H1 (cell line): ENCODE measurements at regions not wholly inside any gene's neighbourhood (a gene's known extent, or its start where the extent isn't known, plus 50 kb on each side); places are given as distances from the start of the nearest gene placed in this dataset.

Experiments used
- CTCF ChIA-PET: fragments of 300-600 bp; sonication (Branson Sonifier 250); formaldehyde crosslinking; loops from one replicate; lab custom pipeline; 2021; ENCODE audit not compliant: partially characterized antibody; lab: Charles Lee
- POLR2A ChIA-PET: fragments of 300-600 bp; sonication (Branson Sonifier 250); formaldehyde crosslinking; loops from one replicate; lab custom pipeline; 2021; ENCODE audit warnings: inconsistent platforms; ENCODE audit not compliant: partially characterized antibody; lab: Charles Lee
- DNase-seq, 2 experiments: peaks; one replicate each; pipeline versions ENCODE4 v3.0.0 to v3.0.0-alpha.2; 2010 to 2022; ENCODE audit warnings: low spot score in 2 of 2, low read depth in 1 of 2, mixed read lengths in 1 of 2
- FAIRE-seq: peaks from 2 replicates; lab custom pipeline; 2011; peaks lifted over from hg19 to GRCh38; lab: Jason Lieb, UNC
- H2AFZ ChIP-seq: 2 replicates; pipeline ENCODE4 v1.8.1; 2012; ENCODE audit warnings: low read length, inconsistent platforms
- H2AK5ac ChIP-seq: 2 replicates; pipeline ENCODE4 v1.6.1; 2013; ENCODE audit warnings: low read depth, low read length
- H2BK120ac ChIP-seq: replicated peaks from 2 replicates; pipeline ENCODE3; 2013; ENCODE audit warnings: low read depth, low read length, inconsistent platforms
- H2BK12ac ChIP-seq: 2 replicates; pipeline ENCODE4 v1.6.1; 2013; ENCODE audit warnings: low read depth, low read length
- H2BK15ac ChIP-seq: 2 replicates; pipeline ENCODE4 v1.6.1; 2013; ENCODE audit warnings: low read length
- H2BK20ac ChIP-seq: 2 replicates; pipeline ENCODE4 v1.6.1; 2013; ENCODE audit warnings: low read length
- H2BK5ac ChIP-seq: 2 replicates; pipeline ENCODE4 v1.6.1; 2013; ENCODE audit warnings: low read depth, low read length
- H3K14ac ChIP-seq: 2 replicates; pipeline ENCODE4 v1.6.1; 2013; ENCODE audit warnings: inconsistent platforms; ENCODE audit not compliant: insufficient read length
- H3K18ac ChIP-seq: 2 replicates; pipeline ENCODE4 v1.6.1; 2013; ENCODE audit warnings: low read length; ENCODE audit errors: extremely low read depth
- H3K23ac ChIP-seq: 2 replicates; pipeline ENCODE4 v1.6.1; 2013; ENCODE audit warnings: inconsistent platforms; ENCODE audit not compliant: insufficient read length
- H3K23me2 ChIP-seq: 2 replicates; pipeline ENCODE4 v1.6.1; 2013; ENCODE audit warnings: low read depth, low read length
- H3K27ac ChIP-seq: 2 replicates; pipeline ENCODE4 v1.6.1; 2011; ENCODE audit warnings: low read depth, low read length, inconsistent platforms
- H3K27me3 ChIP-seq, 4 experiments: replicated peaks in 1 of 4; 1 replicate in 1 of 4; 2 replicates in 3 of 4; pipeline versions ENCODE4 v1.6.1 to v1.8.1; 2011 to 2013; ENCODE audit warnings: low read length in 3 of 4, mild to moderate bottlenecking in 3 of 4, inconsistent platforms in 2 of 4, mixed read lengths in 2 of 4, moderate library complexity in 1 of 4; ENCODE audit not compliant: control insufficient read depth in 3 of 4, insufficient read depth in 3 of 4; ENCODE audit errors: extremely low read depth in 1 of 4
- H3K36me3 ChIP-seq, 4 experiments: 2 replicates each; pipeline versions ENCODE4 v1.6.1 to v1.8.1; 2011 to 2013; ENCODE audit warnings: mild to moderate bottlenecking in 4 of 4, low read length in 3 of 4, moderate library complexity in 2 of 4, control low read depth in 1 of 4, inconsistent platforms in 1 of 4; ENCODE audit not compliant: insufficient read depth in 4 of 4, control insufficient read depth in 2 of 4
- H3K4ac ChIP-seq: replicated peaks from 2 replicates; pipeline ENCODE3; 2013; ENCODE audit warnings: low read length, low read depth, mixed read lengths, inconsistent platforms; ENCODE audit not compliant: insufficient read length
- H3K4me1 ChIP-seq, 4 experiments: replicated peaks in 1 of 4; 1 replicate in 1 of 4; 2 replicates in 3 of 4; pipeline versions ENCODE4 v1.6.1 to v1.8.1; 2011 to 2013; ENCODE audit warnings: low read length in 3 of 4, inconsistent platforms in 2 of 4, mixed read lengths in 1 of 4; ENCODE audit not compliant: insufficient read depth in 4 of 4, control insufficient read depth in 3 of 4
- H3K4me2 ChIP-seq, 2 experiments: 2 replicates each; pipeline versions ENCODE4 v1.6.1 to v1.8.1; 2011 to 2013; ENCODE audit warnings: low read depth in 2 of 2, low read length in 2 of 2, control low read depth in 1 of 2, inconsistent platforms in 1 of 2, mild to moderate bottlenecking in 1 of 2; ENCODE audit not compliant: insufficient read depth in 1 of 2
- H3K4me3 ChIP-seq, 4 experiments: fragments of 200-600, 300-600 bp in 1 of 4; sonication (generic), shearing (Covaris generic), sonication (Bioruptor Twin) in 1 of 4; 2 replicates each; pipeline versions ENCODE4 v1.5.1 to v1.8.1; 2011 to 2016; ENCODE audit warnings: low read length in 4 of 4, low read depth in 3 of 4, control low read depth in 2 of 4, inconsistent platforms in 2 of 4, mild to moderate bottlenecking in 2 of 4, mixed read lengths in 1 of 4, moderate library complexity in 1 of 4; ENCODE audit not compliant: insufficient read depth in 2 of 4; ENCODE audit errors: extremely low read depth in 1 of 4
- H3K56ac ChIP-seq: replicated peaks from 2 replicates; pipeline ENCODE3; 2013; ENCODE audit warnings: low read depth, mild to moderate bottlenecking, mixed read lengths, low read length, inconsistent platforms; ENCODE audit not compliant: insufficient read length
- H3K79me1 ChIP-seq: 2 replicates; pipeline ENCODE4 v1.6.1; 2013; ENCODE audit warnings: low read depth, low read length, control low read depth
- H3K79me2 ChIP-seq, 2 experiments: 2 replicates each; pipeline versions ENCODE4 v1.6.1 to v1.8.1; 2012 to 2013; ENCODE audit warnings: low read length in 2 of 2, mild to moderate bottlenecking in 2 of 2, inconsistent platforms in 1 of 2; ENCODE audit not compliant: insufficient read depth in 2 of 2, control insufficient read depth in 1 of 2
- H3K9ac ChIP-seq, 4 experiments: replicated peaks in 1 of 4; 1 replicate in 1 of 4; 2 replicates in 3 of 4; pipeline versions ENCODE4 v1.6.1 to v1.8.1; 2011 to 2013; ENCODE audit warnings: low read depth in 3 of 4, low read length in 3 of 4, control low read depth in 2 of 4, mild to moderate bottlenecking in 2 of 4, moderate library complexity in 2 of 4, inconsistent platforms in 1 of 4; ENCODE audit errors: extremely low read depth in 1 of 4
- H3K9me3 ChIP-seq, 2 experiments: 2 replicates each; pipeline versions ENCODE4 v1.6.1 to v1.8.1; 2012 to 2013; ENCODE audit warnings: mild to moderate bottlenecking in 2 of 2, moderate library complexity in 2 of 2, control low read depth in 1 of 2, inconsistent platforms in 1 of 2, low read depth in 1 of 2, low read length in 1 of 2, mixed read lengths in 1 of 2; ENCODE audit not compliant: insufficient read depth in 2 of 2
- H4K20me1 ChIP-seq, 2 experiments: replicated peaks in 1 of 2; 2 replicates each; pipeline versions ENCODE3 to v1.8.1; 2011 to 2013; ENCODE audit warnings: inconsistent platforms in 2 of 2, low read length in 2 of 2, mild to moderate bottlenecking in 1 of 2; ENCODE audit not compliant: insufficient read depth in 2 of 2, control insufficient read depth in 1 of 2
- H4K5ac ChIP-seq: 2 replicates; pipeline ENCODE4 v1.6.1; 2013; ENCODE audit warnings: low read length, low read depth, mixed read lengths, inconsistent platforms; ENCODE audit not compliant: insufficient read length
- H4K8ac ChIP-seq: 2 replicates; pipeline ENCODE4 v1.8.0; 2013; ENCODE audit warnings: mild to moderate bottlenecking, moderate library complexity, low read length, inconsistent platforms; ENCODE audit not compliant: insufficient read depth; ENCODE audit errors: extremely low read depth
- H4K91ac ChIP-seq: replicated peaks from 2 replicates; pipeline ENCODE3; 2013; ENCODE audit warnings: low read length, mixed read lengths, inconsistent platforms; ENCODE audit not compliant: insufficient read length
- CBX5 ChIP-seq: fragments of 300-800, 300-1000 bp; sonication (generic); IDR thresholded peaks from 2 replicates; pipeline ENCODE4 v1.7.1; 2016; ENCODE audit warnings: antibody characterized with exemption, low read length, low read depth
- EP300 ChIP-seq, 2 experiments: IDR thresholded peaks; 1 replicate in 1 of 2; 2 replicates in 1 of 2; pipeline ENCODE4 v1.6.1; 2011 to 2012; ENCODE audit warnings: low read depth in 2 of 2, low read length in 2 of 2, mild to moderate bottlenecking in 2 of 2, borderline replicate concordance in 1 of 2, inconsistent platforms in 1 of 2, moderate library complexity in 1 of 2
- EZH2 ChIP-seq: fragments of 200-600 bp; sonication (generic); IDR thresholded peaks from 2 replicates; pipeline ENCODE4 v1.7.1; 2012; ENCODE audit warnings: low read depth, mild to moderate bottlenecking, moderate library complexity, low read length, inconsistent platforms; ENCODE audit not compliant: severe bottlenecking
- FOSL1 ChIP-seq: IDR thresholded peaks from 2 replicates; pipeline ENCODE4 v1.6.1; 2011; ENCODE audit warnings: mild to moderate bottlenecking, low read depth, low read length, moderate library complexity; ENCODE audit not compliant: insufficient read depth
- HDAC6 ChIP-seq: IDR thresholded peaks from one replicate; pipeline ENCODE4 v1.7.1; 2012; ENCODE audit warnings: low read depth, mild to moderate bottlenecking, inconsistent platforms, low read length, moderate library complexity
- POU5F1 ChIP-seq: IDR thresholded peaks from 2 replicates; pipeline ENCODE4 v1.6.1; 2011; ENCODE audit warnings: low read depth, mild to moderate bottlenecking, low read length, moderate library complexity
- RBBP5 ChIP-seq: IDR thresholded peaks from 2 replicates; pipeline ENCODE4 v1.7.1; 2012; ENCODE audit warnings: low read depth, mild to moderate bottlenecking, inconsistent platforms, low read length, moderate library complexity, borderline replicate concordance
- SP1 ChIP-seq: IDR thresholded peaks from 2 replicates; pipeline ENCODE4 v1.6.1; 2011; ENCODE audit warnings: low read depth, low read length
- TBP ChIP-seq: IDR thresholded peaks from 2 replicates; pipeline ENCODE4 v1.6.1; 2011; ENCODE audit warnings: low read depth, low read length, improper control_type of control experiment
- TEAD4 ChIP-seq: IDR thresholded peaks from 2 replicates; pipeline ENCODE4 v1.6.1; 2012; ENCODE audit warnings: low read depth, low read length, inconsistent platforms, mixed read lengths
- ZNF274 ChIP-seq: IDR thresholded peaks from 2 replicates; pipeline ENCODE4 v1.7.0; 2012; ENCODE audit warnings: low read length, borderline replicate concordance; ENCODE audit errors: extremely low read depth
- WGBS, 2 experiments: shearing (Covaris generic) in 1 of 2; methylation state at CpG; one replicate each; pipeline versions ENCODE4 v1.1.6 to v1.1.7; 2013 to 2015; ENCODE audit warnings: low lambda C conversion rate in 2 of 2, mixed read lengths in 2 of 2, inconsistent platforms in 1 of 2, low coverage in 1 of 2, missing lambda C conversion rate in 1 of 2; ENCODE audit not compliant: insufficient replicate concordance in 2 of 2, insufficient coverage in 1 of 2, insufficient read length in 1 of 2; ENCODE audit errors: extremely low coverage in 1 of 2, missing lambda C conversion rate in 1 of 2; 5-methylcytosine and 5-hydroxymethylcytosine counted together
- TF ChIP-seq, protein P1 (sequence below), 3 experiments: IDR thresholded peaks; 1 replicate in 2 of 3; 2 replicates in 1 of 3; pipeline versions ENCODE4 v1.5.1 to v1.6.1; 2011; ENCODE audit warnings: low read length in 3 of 3, mild to moderate bottlenecking in 3 of 3, inconsistent platforms in 2 of 3, low read depth in 1 of 3, moderate library complexity in 1 of 3; ENCODE audit not compliant: insufficient read depth in 1 of 3; ENCODE audit errors: control extremely low read depth in 1 of 3

- Histone ChIP-seq H3K56ac (no peak overlapping the region), H3K9ac (no peak overlapping the region), H2BK5ac (no peak overlapping the region), H3K14ac (no peak overlapping the region), H4K91ac (no peak overlapping the region), H2BK15ac (no peak overlapping the region), H2AK5ac (no peak overlapping the region), H4K20me1 (no peaks in the 10 kb centered on the region), H3K23ac (no peak overlapping the region), H3K4ac (no peak overlapping the region), H4K8ac (no peak overlapping the region), H2BK120ac (no peak overlapping the region), H3K18ac (no peak overlapping the region), H3K4me3 (no peak overlapping the region), H3K9me3 (no peaks in the 10 kb centered on the region), H3K4me2 (no peak overlapping the region), H3K4me1 (no peaks in the 10 kb centered on the region), H2BK20ac (no peak overlapping the region), H3K27ac (no peak overlapping the region), H3K79me2 (no peaks in the 10 kb centered on the region), H3K23me2 (no peaks in the 10 kb centered on the region), H2BK12ac (no peak overlapping the region), H3K36me3 (no peaks in the 10 kb centered on the region), H3K27me3 (no peaks in the 10 kb centered on the region), H4K5ac (no peak overlapping the region), H3K79me1 (no peaks in the 10 kb centered on the region), H2AFZ (0 out of 2 replicates have a peak overlapping the region, but pooled peaks have one; percentile 30)
- DNase-seq = no peak
- FAIRE-seq = no peak
- ChIA-PET POLR2A (no interaction called here), CTCF (interaction anchor here (1.0 kb wide), 1 partner anchor 56 kb away, joined by 3 read pairs; no protein-coding TSS in a partner anchor)
- 79% methylated on average over 4 of the region's 4 CpGs; no CpG with 5 or more reads in 1 of the 2 experiments for WGBS, 2 experiments
- TF ChIP-seq SP1 = no peak
- TF ChIP-seq EZH2 = no peak
- TF ChIP-seq HDAC6 = no peak
- no peak for TF ChIP-seq RBBP5
- TF ChIP-seq EP300 (IDR thresholded peaks at IDR 0.05; ENCODE audit: borderline replicate concordance in 1 of 2, low read depth in 2 of 2, low read length in 2 of 2) = no peak
- TF ChIP-seq FOSL1 = no peak
- TF ChIP-seq, protein P1, sequence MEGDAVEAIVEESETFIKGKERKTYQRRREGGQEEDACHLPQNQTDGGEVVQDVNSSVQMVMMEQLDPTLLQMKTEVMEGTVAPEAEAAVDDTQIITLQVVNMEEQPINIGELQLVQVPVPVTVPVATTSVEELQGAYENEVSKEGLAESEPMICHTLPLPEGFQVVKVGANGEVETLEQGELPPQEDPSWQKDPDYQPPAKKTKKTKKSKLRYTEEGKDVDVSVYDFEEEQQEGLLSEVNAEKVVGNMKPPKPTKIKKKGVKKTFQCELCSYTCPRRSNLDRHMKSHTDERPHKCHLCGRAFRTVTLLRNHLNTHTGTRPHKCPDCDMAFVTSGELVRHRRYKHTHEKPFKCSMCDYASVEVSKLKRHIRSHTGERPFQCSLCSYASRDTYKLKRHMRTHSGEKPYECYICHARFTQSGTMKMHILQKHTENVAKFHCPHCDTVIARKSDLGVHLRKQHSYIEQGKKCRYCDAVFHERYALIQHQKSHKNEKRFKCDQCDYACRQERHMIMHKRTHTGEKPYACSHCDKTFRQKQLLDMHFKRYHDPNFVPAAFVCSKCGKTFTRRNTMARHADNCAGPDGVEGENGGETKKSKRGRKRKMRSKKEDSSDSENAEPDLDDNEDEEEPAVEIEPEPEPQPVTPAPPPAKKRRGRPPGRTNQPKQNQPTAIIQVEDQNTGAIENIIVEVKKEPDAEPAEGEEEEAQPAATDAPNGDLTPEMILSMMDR (IDR thresholded peaks at IDR 0.05; ENCODE audit: control extremely low read depth in 1 of 3, insufficient read depth in 1 of 3, low read depth in 1 of 3, low read length in 3 of 3) = no peak
- no peak for TF ChIP-seq CBX5
- TF ChIP-seq TBP = no peak
- TF ChIP-seq TEAD4 = no peak
- no peak for TF ChIP-seq POU5F1
- TF ChIP-seq ZNF274 = no peak
These were observed 96.6 kb upstream of the GATB start for GRCh38 chr4:151857368-151857767.
